Thyroid gland (tissue), 4 donors: ENCODE measurements at regions not wholly inside any gene's neighbourhood (a gene's known extent, or its start where the extent isn't known, plus 50 kb on each side); places are given as distances from the start of the nearest gene placed in this dataset.
"Not testable (repeated sequence)": the region's sequence is repeated elsewhere in the genome, so short reads cannot be mapped to it uniquely, and the experiment has no call there.

Source experiments
- DNase-seq, 2 donors: peaks; one replicate each; pipeline ENCODE4 v3.0.0-alpha.2; 2019
- H3K27ac ChIP-seq, 3 donors: fragments of 200-600 bp; sonication (generic); 1 replicate in 2 of 3; 2 replicates in 1 of 3; pipeline ENCODE4 v1.5.1; 2016 to 2019; ENCODE audit warnings: mild to moderate bottlenecking in 1 of 3, moderate library complexity in 1 of 3
- H3K27me3 ChIP-seq: fragments of 200-600 bp; sonication (generic); one replicate; pipeline ENCODE4 v1.5.1; 2019
- H3K36me3 ChIP-seq, 2 donors: fragments of 200-600 bp; sonication (generic); one replicate each; pipeline ENCODE4 v1.5.1; 2016 to 2019
- H3K4me1 ChIP-seq, 2 donors: fragments of 200-600 bp; sonication (generic); one replicate each; pipeline ENCODE4 v1.5.1; 2017 to 2019
- H3K4me3 ChIP-seq, 3 donors: fragments of 200-600 bp; sonication (generic); replicated peaks in 1 of 3; 1 replicate in 2 of 3; 2 replicates in 1 of 3; pipeline ENCODE4 v1.5.1; 2016; ENCODE audit warnings: mild to moderate bottlenecking in 1 of 3
- H3K9me3 ChIP-seq: fragments of 200-600 bp; sonication (generic); one replicate; pipeline ENCODE4 v1.5.1; 2017
- POLR2A ChIP-seq, 2 donors: fragments of 450-650 bp; IDR thresholded peaks; one replicate each; pipeline ENCODE4 v1.6.1; 2017; ENCODE audit warnings: antibody characterized with exemption in 2 of 2, mild to moderate bottlenecking in 2 of 2, moderate library complexity in 1 of 2
- WGBS, 2 donors: methylation state at CpG; one replicate each; pipeline ENCODE4 v1.1.5; 2017; 5-methylcytosine and 5-hydroxymethylcytosine counted together
- intact Hi-C: fragments of 100-400 bp; cut with DNase I; formaldehyde crosslinking; loops from one replicate; pipeline ENCODE4 v1.15.1; 2023
- TF ChIP-seq, protein P1 (sequence below), 6 experiments: fragments of 200-600 bp in 3 of 6; fragments of 450-650 bp in 3 of 6; sonication (generic) in 3 of 6; IDR thresholded peaks; one replicate each; pipeline ENCODE4 v1.5.1; 2016 to 2019; ENCODE audit warnings: antibody characterized with exemption in 6 of 6, mild to moderate bottlenecking in 2 of 6, inconsistent platforms in 1 of 6, moderate library complexity in 1 of 6

DNA sequence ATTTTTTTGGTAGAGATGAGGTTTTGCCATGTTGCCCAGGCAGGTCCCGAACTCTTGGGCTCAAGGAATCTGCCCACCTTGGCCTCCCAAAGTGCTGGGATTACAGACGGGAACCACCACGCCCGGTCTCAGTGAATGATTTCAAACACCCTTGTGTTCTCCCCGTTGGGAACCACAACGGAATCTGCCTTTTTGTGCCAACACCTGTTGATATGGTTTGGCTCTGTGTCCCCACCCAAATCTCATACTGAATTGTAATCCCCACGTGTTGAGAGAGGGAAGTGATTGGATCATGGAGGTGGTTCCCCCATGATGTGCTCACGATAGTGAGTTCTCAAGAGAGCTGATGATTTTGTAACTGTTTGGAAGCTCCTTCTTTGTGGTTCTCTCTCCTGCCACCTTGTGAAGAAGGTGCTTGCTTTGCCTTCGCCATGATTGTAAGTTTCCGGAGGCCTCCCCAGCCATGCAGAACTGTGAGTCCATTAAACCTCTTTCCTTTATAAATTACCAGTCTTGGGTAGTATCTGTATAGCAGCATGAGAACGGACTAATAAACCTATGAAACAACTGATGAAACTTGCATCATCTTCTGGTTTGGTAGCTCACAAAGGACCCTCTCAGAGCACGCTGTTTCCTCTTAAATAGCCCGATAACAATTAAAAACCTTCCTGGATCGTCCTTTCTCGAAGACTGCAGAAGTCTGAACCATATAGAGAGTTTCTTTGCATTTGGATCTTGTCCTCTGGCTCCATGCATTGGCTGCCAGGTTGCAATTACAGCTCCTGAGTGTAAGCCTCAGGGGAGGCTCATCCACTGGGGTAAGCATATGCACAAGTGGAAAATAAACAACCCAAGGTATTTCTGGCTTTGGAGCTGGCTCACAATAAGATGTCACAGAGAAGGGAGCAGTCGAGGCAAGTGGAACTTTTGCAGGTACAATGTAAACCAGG is 91.5 kb downstream of the SPRY4 start:
- intact Hi-C loops = no loop called here
- H3K27ac ChIP-seq = no peak overlapping the region
- peaks cover 0 to 3% of the 10 kb centered on the region in 2 donors for H3K4me1 ChIP-seq
- WGBS, 2 donors = 85 to 90% methylated on average over 16 of the region's 16 CpGs
- H3K9me3 ChIP-seq = no peaks in the 10 kb centered on the region
- TF ChIP-seq POLR2A (IDR thresholded peaks at IDR 0.05) = no peak
- TF ChIP-seq, protein P1, sequence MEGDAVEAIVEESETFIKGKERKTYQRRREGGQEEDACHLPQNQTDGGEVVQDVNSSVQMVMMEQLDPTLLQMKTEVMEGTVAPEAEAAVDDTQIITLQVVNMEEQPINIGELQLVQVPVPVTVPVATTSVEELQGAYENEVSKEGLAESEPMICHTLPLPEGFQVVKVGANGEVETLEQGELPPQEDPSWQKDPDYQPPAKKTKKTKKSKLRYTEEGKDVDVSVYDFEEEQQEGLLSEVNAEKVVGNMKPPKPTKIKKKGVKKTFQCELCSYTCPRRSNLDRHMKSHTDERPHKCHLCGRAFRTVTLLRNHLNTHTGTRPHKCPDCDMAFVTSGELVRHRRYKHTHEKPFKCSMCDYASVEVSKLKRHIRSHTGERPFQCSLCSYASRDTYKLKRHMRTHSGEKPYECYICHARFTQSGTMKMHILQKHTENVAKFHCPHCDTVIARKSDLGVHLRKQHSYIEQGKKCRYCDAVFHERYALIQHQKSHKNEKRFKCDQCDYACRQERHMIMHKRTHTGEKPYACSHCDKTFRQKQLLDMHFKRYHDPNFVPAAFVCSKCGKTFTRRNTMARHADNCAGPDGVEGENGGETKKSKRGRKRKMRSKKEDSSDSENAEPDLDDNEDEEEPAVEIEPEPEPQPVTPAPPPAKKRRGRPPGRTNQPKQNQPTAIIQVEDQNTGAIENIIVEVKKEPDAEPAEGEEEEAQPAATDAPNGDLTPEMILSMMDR (IDR thresholded peaks at IDR 0.05) = no peak
- H3K27me3 ChIP-seq = no peaks in the 10 kb centered on the region
- no peak for DNase-seq
- no peaks in the 10 kb centered on the region for H3K36me3 ChIP-seq
- no peak overlapping the region for H3K4me3 ChIP-seq

DNA sequence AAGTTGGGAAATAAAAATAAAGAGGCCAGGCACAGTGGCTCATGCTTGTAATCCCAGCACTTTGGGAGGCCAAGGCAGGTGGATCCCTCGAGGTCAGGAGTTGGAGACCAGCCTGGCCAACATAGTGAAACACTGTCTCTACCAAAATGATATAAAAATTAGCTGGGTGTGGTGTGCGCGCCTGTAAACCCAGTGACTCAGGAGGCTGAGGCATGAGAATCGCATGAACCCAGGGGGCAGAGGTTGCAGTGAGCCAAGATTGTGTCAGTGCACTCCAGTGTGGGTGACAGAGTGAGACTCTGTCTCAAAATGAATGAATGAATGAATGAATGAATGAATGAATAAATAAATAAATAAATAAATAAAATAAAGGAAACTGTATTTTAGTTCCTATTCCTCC is 93.9 kb downstream of the SPRY4 start:
- DNase-seq, H3K36me3 ChIP-seq: not testable (repeated sequence)
- WGBS, 2 donors = 92 to 94% methylated on average over 4 of the region's 4 CpGs

GRCh38 chr5:142225141-142225540 is 99.7 kb downstream of the SPRY4 start:
- H3K4me3 ChIP-seq = no peak overlapping the region
- H3K27me3 ChIP-seq = no peaks in the 10 kb centered on the region
- no peaks in the 10 kb centered on the region for H3K9me3 ChIP-seq
- no peak overlapping the region for H3K27ac ChIP-seq
- DNase-seq = no peak
- WGBS, 2 donors = 97% methylated on average over 8 of the region's 8 CpGs
- intact Hi-C loops = no loop called here
- TF ChIP-seq, protein P1 (IDR thresholded peaks at IDR 0.05) = no peak
- TF ChIP-seq POLR2A (IDR thresholded peaks at IDR 0.05) = no peak
- no peaks in the 10 kb centered on the region for H3K4me1 ChIP-seq
- H3K36me3 ChIP-seq = no peaks in the 10 kb centered on the region

More for the DNA sequence above, 93.9 kb downstream of the SPRY4 start:
- H3K27me3 ChIP-seq, H3K4me3 ChIP-seq, H3K4me1 ChIP-seq, H3K27ac ChIP-seq, H3K9me3 ChIP-seq, intact Hi-C loops: not testable (repeated sequence)

DNA sequence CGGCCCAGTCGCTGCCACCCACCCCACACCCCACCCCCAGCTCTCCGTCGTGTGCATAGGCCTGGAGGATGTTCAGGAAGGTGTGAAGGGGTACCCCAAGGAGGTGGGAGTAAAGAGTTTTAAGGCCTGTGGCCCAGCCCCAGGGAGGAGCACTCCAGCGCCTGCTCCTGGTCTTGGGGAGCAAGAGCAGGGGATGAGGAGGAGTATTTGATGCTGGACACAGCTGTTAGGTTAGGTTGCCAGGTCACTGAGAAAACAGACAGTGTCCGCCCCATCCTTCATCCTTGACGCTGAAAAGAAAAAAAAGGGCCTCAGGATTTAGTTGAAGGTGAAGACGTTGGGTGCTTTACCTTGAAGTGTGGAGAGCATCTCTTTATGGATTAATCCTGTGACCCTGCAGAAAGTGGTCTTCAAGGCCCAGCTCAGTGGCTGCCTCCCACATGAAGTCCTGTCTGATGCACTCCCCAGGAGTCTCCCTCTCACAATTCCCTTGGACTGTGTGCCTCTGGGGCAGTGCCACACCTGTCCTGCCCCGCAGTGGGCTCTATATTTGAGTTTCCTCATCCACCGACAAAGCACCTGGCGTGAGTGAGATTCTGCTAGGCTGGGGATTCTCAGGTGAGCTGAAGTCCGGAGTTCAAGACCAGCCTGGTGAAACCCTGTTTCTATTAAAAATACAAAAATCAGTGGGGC is 101.8 kb downstream of the SPRY4 start:
- no peak for DNase-seq
- no peak overlapping the region for H3K4me3 ChIP-seq
- no peak for TF ChIP-seq POLR2A (IDR thresholded peaks at IDR 0.05)
- TF ChIP-seq, protein P1 (IDR thresholded peaks at IDR 0.05) = no peak
- no peak overlapping the region for H3K27ac ChIP-seq
- H3K4me1 ChIP-seq = no peaks in the 10 kb centered on the region
- 82 to 86% methylated on average over 12 of the region's 12 CpGs for WGBS, 2 donors
- intact Hi-C loops = no loop called here
- H3K27me3 ChIP-seq = no peaks in the 10 kb centered on the region
- H3K36me3 ChIP-seq = no peaks in the 10 kb centered on the region
- H3K9me3 ChIP-seq = no peaks in the 10 kb centered on the region

DNA sequence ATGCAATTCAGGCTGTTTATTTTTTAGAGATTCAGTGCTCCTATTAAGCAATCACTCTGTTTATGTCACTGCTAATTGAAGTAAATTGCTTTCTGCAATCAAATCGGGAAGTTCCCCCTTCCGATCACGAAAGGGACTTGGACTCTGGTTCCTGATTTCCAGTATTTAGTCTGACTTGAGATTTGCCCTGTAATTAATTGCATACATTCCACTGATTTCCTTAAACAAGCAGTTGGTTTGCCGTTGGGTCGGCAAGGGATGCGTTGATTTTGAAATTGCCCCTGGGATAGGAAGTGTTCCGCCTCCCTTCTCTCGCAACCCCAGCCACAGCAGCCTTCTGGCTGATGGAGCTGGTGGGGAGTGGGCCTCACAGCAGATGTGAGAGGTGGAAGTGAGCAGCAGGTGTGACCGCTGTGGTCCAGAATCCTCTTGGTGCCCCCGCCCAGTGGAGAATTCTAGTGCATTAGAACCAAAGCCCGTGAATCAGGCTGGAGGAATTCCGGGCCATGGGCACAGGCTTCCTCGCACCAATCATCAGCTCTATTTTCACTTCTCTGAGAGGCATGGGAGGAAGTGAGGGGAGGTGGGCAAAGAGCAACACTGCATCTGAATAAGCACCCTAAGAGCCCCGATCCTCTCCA is 102.5 kb downstream of the SPRY4 start:
- whole genome bisulfite sequencing, 2 donors = 82 to 85% methylated on average over 14 of the region's 14 CpGs
- intact Hi-C loops = no loop called here
- H3K9me3 ChIP-seq = no peaks in the 10 kb centered on the region
- H3K27ac ChIP-seq = no peak overlapping the region
- H3K4me3 ChIP-seq = no peak overlapping the region
- TF ChIP-seq POLR2A (IDR thresholded peaks at IDR 0.05) = no peak
- TF ChIP-seq, protein P1 (IDR thresholded peaks at IDR 0.05) = no peak
- no peaks in the 10 kb centered on the region for H3K4me1 ChIP-seq
- no peak for DNase-seq
- H3K27me3 ChIP-seq = no peaks in the 10 kb centered on the region
- no peaks in the 10 kb centered on the region for H3K36me3 ChIP-seq
